ENCODE measurements at regions not wholly inside any gene's neighbourhood (a gene's known extent, or its start where the extent isn't known, plus 50 kb on each side); places are given as distances from the start of the nearest gene placed in this dataset.

- H3K4me3 ChIP-seq, result no peak overlapping the region
- no peaks in the 10 kb centered on the region for H4K20me1 ChIP-seq (ENCODE audit: insufficient read depth)
- H3K79me2 ChIP-seq (ENCODE audit: insufficient read depth), result no peaks in the 10 kb centered on the region
- H3K9me3 ChIP-seq (ENCODE audit: low read depth), result no peaks in the 10 kb centered on the region
- no peak overlapping the region for H2AFZ ChIP-seq
- H3K27me3 ChIP-seq (replicated peaks; ENCODE audit: insufficient read depth), result peaks cover 8% of the 10 kb centered on the region; the same call in 1 of the 2 replicates
- no peaks in the 10 kb centered on the region for H3K36me3 ChIP-seq (ENCODE audit: low read depth)
- DNase-seq, result no peak
- no peak overlapping the region for H3K27ac ChIP-seq
- H3K9me2 ChIP-seq (ENCODE audit: insufficient read depth), result no peaks in the 10 kb centered on the region
- 29 to 33% methylated on average over 2 of the region's 2 CpGs for WGBS, 2 experiments (ENCODE audit: low coverage in 1 of 2, low lambda C conversion rate in 2 of 2, missing lambda C conversion rate in 2 of 2)
- H3F3A ChIP-seq (ENCODE audit: insufficient read depth), result no peaks in the 10 kb centered on the region
- H3K9ac ChIP-seq, result no peak overlapping the region
- H3K4me1 ChIP-seq (ENCODE audit: insufficient read depth), result no peaks in the 10 kb centered on the region
- H3K4me2 ChIP-seq (ENCODE audit: unreplicated experiment), result no peak overlapping the region
- no peak for TF ChIP-seq EZH2 (IDR thresholded peaks at IDR 0.05; ENCODE audit: insufficient read depth, poor library complexity, severe bottlenecking)
- TF ChIP-seq EZH2phosphoT487 (IDR thresholded peaks at IDR 0.05; ENCODE audit: insufficient read depth, low read depth), result no peak
- in situ Hi-C loops (cut with MboI), result no loop called here
Measured at GRCh38 chr1:81499487-81499886, 301.2 kb upstream of the ADGRL2 start.

- in situ Hi-C loops (cut with MboI), result no loop called here
- H3K36me3 ChIP-seq (ENCODE audit: low read depth), result no peaks in the 10 kb centered on the region
- 37 to 43% methylated on average over 5 of the region's 5 CpGs for WGBS, 2 experiments (ENCODE audit: low coverage in 1 of 2, low lambda C conversion rate in 2 of 2, missing lambda C conversion rate in 2 of 2)
Measured at GRCh38 chr1:81498471-81499462, 302.0 kb upstream of the ADGRL2 start.

DNA sequence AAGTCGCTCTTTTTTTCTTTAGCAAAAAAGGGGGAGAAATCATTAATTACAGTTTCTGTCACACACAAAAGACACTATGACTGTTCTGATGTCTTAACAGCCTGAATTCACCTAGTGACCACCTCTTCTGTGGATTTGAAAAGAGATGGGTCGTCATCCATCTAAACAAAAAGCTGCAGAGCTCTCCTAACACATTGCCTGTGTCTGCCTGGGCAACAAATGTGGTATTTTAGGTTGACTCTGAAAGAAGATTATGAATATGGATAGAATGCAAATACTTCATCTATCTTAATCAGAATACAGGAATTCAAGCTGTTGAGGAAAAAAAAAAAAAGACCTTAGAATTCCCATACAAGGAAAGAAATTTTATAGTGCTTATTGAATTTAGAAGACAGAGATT is 304.4 kb upstream of the ADGRL2 start:
- no peak overlapping the region for H3K4me2 ChIP-seq (ENCODE audit: unreplicated experiment)
- no peaks in the 10 kb centered on the region for H3K4me1 ChIP-seq (ENCODE audit: insufficient read depth)
- no peak for DNase-seq
- H2AFZ ChIP-seq, result no peak overlapping the region
- in situ Hi-C loops (cut with MboI), result no loop called here
- no peaks in the 10 kb centered on the region for H3K36me3 ChIP-seq (ENCODE audit: low read depth)
- H3K27me3 ChIP-seq (replicated peaks; ENCODE audit: insufficient read depth), result peaks cover 11% of the 10 kb centered on the region; the same call in 1 of the 2 replicates
- TF ChIP-seq EZH2 (IDR thresholded peaks at IDR 0.05; ENCODE audit: insufficient read depth, poor library complexity, severe bottlenecking) (no peak), EZH2phosphoT487 (IDR thresholded peaks at IDR 0.05; ENCODE audit: insufficient read depth, low read depth) (no peak)
- no peaks in the 10 kb centered on the region for H4K20me1 ChIP-seq (ENCODE audit: insufficient read depth)
- no peak overlapping the region for H3K27ac ChIP-seq
- WGBS, 2 experiments (ENCODE audit: low coverage in 1 of 2, low lambda C conversion rate in 2 of 2, missing lambda C conversion rate in 2 of 2), result 30 to 40% methylated on average over 2 of the region's 2 CpGs
- H3F3A ChIP-seq (ENCODE audit: insufficient read depth), result no peaks in the 10 kb centered on the region
- H3K9me3 ChIP-seq (ENCODE audit: low read depth), result no peaks in the 10 kb centered on the region
- H3K4me3 ChIP-seq, result no peak overlapping the region
- no peak overlapping the region for H3K9ac ChIP-seq
- no peaks in the 10 kb centered on the region for H3K79me2 ChIP-seq (ENCODE audit: insufficient read depth)
- no peaks in the 10 kb centered on the region for H3K9me2 ChIP-seq (ENCODE audit: insufficient read depth)

More at GRCh38 chr1:81498471-81499462, 302.0 kb upstream of the ADGRL2 start:
- Histone ChIP-seq H3K27ac (no peak overlapping the region), H3F3A (ENCODE audit: insufficient read depth) (no peaks in the 10 kb centered on the region), H4K20me1 (ENCODE audit: insufficient read depth) (no peaks in the 10 kb centered on the region), H3K4me3 (no peak overlapping the region), H2AFZ (no peak overlapping the region), H3K9me3 (ENCODE audit: low read depth) (no peaks in the 10 kb centered on the region), H3K9me2 (ENCODE audit: insufficient read depth) (no peaks in the 10 kb centered on the region), H3K4me1 (ENCODE audit: insufficient read depth) (no peaks in the 10 kb centered on the region), H3K4me2 (ENCODE audit: unreplicated experiment) (no peak overlapping the region), H3K27me3 (replicated peaks; ENCODE audit: insufficient read depth) (peaks cover 11% of the 10 kb centered on the region; the same call in 1 of the 2 replicates), H3K79me2 (ENCODE audit: insufficient read depth) (no peaks in the 10 kb centered on the region), H3K9ac (no peak overlapping the region)
- TF ChIP-seq EZH2phosphoT487 (IDR thresholded peaks at IDR 0.05; ENCODE audit: insufficient read depth, low read depth), result no peak
- no peak for TF ChIP-seq EZH2 (IDR thresholded peaks at IDR 0.05; ENCODE audit: insufficient read depth, poor library complexity, severe bottlenecking)
- no peak for DNase-seq

- TF ChIP-seq EZH2phosphoT487 (IDR thresholded peaks at IDR 0.05; ENCODE audit: insufficient read depth, low read depth) (no peak), EZH2 (IDR thresholded peaks at IDR 0.05; ENCODE audit: insufficient read depth, poor library complexity, severe bottlenecking) (no peak)
- no peak overlapping the region for H3K9ac ChIP-seq
- WGBS, 2 experiments (ENCODE audit: low coverage in 1 of 2, low lambda C conversion rate in 2 of 2, missing lambda C conversion rate in 2 of 2), result 16 to 17% methylated on average over 5 of the region's 5 CpGs
Measured at GRCh38 chr1:81493102-81493869, 307.4 kb upstream of the ADGRL2 start.

More at GRCh38 chr1:81493102-81493869, 307.4 kb upstream of the ADGRL2 start:
- in situ Hi-C loops (cut with MboI), result no loop called here
- Histone ChIP-seq H3K4me3 (no peak overlapping the region), H3K36me3 (ENCODE audit: low read depth) (no peaks in the 10 kb centered on the region), H2AFZ (no peak overlapping the region), H3K9me3 (ENCODE audit: low read depth) (no peaks in the 10 kb centered on the region), H3K79me2 (ENCODE audit: insufficient read depth) (no peaks in the 10 kb centered on the region), H3K4me1 (ENCODE audit: insufficient read depth) (no peaks in the 10 kb centered on the region), H3K27ac (no peak overlapping the region), H3K27me3 (replicated peaks; ENCODE audit: insufficient read depth) (peaks cover 5% of the 10 kb centered on the region; the same call in 1 of the 2 replicates), H3K9me2 (ENCODE audit: insufficient read depth) (no peaks in the 10 kb centered on the region), H3F3A (ENCODE audit: insufficient read depth) (no peaks in the 10 kb centered on the region), H4K20me1 (ENCODE audit: insufficient read depth) (no peaks in the 10 kb centered on the region), H3K4me2 (ENCODE audit: unreplicated experiment) (no peak overlapping the region)
- DNase-seq, result no peak

Data from GM23248 (cell line).